ENCODE measurements at regions not wholly inside any gene's neighbourhood (a gene's known extent, or its start where the extent isn't known, plus 50 kb on each side); places are given as distances from the start of the nearest gene placed in this dataset.

DNA sequence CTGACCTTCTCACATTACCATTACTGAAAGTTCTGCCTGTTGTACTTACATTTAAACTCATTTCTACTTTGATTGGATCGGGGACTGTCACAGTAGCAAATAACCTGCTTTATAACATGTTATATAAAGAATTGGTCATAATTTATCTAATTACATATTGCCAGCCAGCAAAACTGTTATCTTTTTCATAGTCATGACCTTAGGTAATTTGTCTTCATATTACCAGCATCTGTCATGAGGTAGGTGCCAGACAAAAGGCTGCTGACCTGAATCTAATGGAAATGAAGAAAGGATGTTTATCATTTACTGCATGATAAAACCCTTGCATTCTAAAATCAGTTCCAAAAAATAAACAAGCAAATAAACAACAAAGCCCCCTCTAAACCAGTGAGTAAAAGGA lies 89.4 kb upstream of the LRP1B start:
- DNase-seq, result no peak

DNA sequence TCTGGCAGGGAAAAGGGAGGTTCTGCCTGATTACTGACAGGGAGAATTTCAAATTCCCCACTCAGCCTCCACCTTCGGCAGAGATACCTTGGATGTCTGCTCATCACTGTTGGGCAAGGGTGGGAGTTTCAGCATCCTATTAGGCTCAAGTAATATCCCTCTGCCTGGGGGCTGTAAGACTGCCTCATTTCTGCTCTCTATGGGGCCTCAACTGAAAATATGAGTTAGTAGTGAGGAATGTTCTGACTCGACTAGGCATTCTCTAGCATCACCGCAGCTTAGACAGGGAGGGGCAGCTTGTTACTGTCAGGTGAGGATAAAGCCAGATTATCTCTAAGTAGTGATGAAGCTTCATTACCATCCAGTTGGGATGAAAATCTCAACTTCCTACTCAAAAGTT lies 87.7 kb upstream of the LRP1B start:
- DNase-seq, result no peak

DNA sequence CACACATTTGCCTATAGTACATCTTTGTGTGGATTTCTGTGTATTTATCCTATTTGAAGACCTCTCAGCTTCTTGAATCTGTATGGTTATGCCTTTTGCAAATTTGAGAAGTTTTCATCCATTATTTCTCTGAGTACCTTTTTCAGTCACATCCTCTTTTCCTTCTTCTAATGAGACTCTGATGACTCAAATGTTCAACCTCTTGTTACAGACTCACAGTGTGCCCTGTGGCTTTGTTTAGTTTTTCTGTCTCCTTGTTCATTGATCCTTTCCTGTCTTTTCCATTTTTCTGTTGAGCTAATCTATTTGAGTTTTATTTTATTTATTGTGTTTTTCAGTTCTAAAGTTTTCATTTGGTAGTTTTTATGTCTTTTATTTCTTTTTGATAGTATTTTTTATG lies 87.0 kb upstream of the LRP1B start:
- DNase-seq, result no peak

DNA sequence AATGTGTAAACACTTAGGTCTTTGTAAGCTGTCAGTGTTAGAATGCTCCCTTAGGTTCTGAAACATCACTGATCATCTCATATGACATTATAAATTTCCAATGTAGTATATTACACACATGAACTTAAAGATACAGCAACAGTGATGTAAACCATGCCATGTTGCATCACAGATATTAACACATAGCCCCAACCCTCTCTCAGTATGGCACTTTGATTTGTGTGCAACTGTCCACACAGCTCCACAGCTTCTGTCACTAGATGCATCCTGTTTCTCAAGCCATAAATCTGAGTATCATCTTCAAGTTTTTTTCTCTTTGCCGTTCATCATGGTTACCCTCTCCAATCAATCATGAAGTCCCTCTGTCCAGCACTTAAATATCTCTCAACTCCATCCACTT lies 69.2 kb upstream of the LRP1B start:
- no peak for DNase-seq

DNA sequence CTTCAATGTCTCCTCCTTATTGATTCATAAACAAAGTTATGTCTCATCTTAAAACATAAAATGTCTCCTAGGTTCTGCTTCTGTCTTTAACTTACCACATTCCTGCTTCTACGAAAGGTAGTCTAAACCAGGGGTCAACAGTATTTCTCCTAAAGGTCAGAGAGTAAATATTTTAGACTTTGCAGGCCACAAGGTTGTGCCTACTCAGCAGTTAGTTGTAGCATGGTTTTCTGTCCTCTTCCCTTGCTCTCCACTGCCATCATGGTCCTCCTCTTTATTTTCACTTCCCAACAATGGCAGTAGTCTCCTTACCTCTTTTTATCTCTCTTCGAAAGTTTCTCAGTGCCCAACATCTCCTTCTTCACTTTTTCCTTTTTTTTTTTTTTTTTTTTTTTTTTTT lies 68.3 kb upstream of the LRP1B start:
- no peak for DNase-seq

DNA sequence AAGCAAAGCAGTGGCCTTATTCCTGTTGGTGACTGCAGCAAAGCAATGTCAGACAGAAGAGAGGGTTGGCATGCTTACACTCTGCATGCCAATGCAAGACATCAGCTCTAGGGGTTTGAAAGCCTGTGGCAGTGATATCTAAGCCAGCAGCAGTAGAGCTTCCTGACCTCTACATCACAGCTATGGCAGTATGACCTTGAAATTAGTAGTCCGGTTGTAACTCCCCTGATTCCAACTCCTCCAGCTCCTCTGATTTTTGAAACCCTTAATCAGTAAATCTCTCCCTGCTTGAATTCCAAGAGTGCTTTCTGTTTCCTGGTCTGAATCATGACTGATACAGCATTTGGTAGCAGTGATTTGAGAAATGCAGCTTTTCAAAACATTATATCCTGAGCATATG lies 60.0 kb upstream of the LRP1B start:
- DNase-seq, result no peak

DNA sequence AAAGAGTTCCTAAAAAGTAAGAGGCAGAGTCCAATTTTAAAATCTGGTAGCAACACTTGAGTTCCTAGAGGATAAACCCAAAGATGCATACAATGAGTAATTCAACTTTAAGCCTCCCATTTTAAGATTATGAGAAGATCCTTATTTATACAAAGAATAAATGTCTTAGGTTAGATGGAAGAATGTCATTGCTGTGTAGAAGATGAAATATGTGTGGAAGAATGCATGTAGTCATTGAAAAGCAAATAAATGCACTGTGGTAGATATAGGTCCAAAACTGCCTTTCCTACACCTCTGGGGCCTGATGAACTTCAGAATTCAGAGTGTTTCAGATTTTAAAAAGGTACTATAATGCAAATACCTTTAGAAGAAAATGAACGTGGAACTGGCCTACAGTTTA lies 58.7 kb upstream of the LRP1B start:
- no peak for DNase-seq

DNA sequence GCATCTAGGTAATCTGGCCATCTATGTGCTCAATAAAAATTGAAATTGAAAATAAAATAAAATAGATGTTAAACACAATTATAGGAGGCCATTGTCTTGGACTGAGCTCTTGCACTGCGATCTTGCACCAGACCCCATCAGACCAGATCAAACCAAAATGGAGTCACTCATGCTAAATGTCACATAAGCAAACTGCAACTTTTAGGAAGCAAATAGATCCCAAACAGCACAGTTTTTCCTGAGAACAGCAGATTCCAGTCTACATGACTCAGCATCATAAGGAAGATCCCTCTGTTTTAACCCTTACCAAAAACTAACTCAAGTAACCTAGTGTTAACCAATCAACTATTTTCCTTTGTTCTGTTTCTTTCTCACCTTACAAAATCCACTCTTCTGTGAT lies 57.7 kb upstream of the LRP1B start:
- DNase-seq, result no peak

DNA sequence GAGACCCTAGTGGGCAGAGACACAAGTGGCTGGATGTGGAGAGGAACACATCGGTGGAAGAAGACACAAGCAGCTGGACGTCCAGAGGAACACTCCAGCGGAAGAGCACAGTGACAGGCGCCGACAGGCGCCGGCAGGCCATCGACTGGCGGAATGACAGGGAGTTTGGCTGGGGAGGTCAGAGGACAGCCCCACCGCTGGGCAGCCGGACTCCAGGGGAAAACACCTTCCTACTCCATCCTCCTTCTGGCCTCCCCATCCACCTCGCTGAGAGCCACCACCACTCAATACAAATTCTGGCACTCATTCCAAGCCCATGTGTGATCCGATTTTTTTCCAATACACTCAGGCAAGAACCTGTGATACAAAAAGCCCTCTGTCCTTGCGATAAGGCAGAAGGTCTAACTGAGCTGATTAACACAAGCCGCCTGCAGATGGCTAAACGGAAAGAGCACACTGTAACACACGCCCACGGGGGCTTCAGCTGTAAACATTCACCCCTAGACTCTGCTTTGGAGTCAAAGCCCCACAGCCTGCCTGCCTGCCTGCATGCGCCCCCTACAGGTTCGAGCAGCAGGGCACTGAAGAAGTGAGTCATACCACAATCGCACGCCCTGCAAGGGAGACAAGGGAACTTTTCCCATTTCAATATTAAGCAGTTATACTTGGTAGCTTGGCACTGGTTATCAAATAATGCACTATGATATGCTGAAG lies 50.2 kb upstream of the LRP1B start:
- DNase-seq, result no peak

Data from CD4-positive, alpha-beta T cell treated with Interleukin-21 for 1 hour (primary cell).